Keratinocyte (primary cell): ENCODE measurements at regions not wholly inside any gene's neighbourhood (a gene's known extent, or its start where the extent isn't known, plus 50 kb on each side); places are given as distances from the start of the nearest gene placed in this dataset.

Source experiments
- CTCF ChIP-seq, 3 experiments: IDR thresholded peaks in 1 of 3; conservative IDR thresholded peaks in 1 of 3; optimal IDR thresholded peaks in 1 of 3; 2 replicates in 2 of 3; 3 replicates in 1 of 3; pipeline versions ENCODE3 to v1.5.1; 2011; ENCODE audit warnings: low read length in 3 of 3, mild to moderate bottlenecking in 3 of 3, moderate library complexity in 2 of 3, control low read depth in 1 of 3, inconsistent platforms in 1 of 3; ENCODE audit not compliant: insufficient read depth in 2 of 3; ENCODE audit errors: extremely low read depth in 1 of 3
- EZH2 ChIP-seq: IDR thresholded peaks from one replicate; pipeline ENCODE4 v1.6.1; 2012; ENCODE audit warnings: inconsistent platforms, mild to moderate bottlenecking, low read length, moderate library complexity

GRCh38 chr9:592733-593132 is 248.8 kb upstream of the DMRT1 start:
- no peak for TF ChIP-seq CTCF (optimal IDR thresholded peaks at IDR 0.05 in 1 of 3, IDR thresholded peaks at IDR 0.05 in 1 of 3, conservative IDR thresholded peaks at IDR 0.05 in 1 of 3; ENCODE audit: extremely low read depth in 1 of 3, insufficient read depth in 2 of 3, low read length in 3 of 3)
- no peak for TF ChIP-seq EZH2
